Activated CD4-positive, alpha-beta T cell treated with anti-CD3 and anti-CD28 coated beads for 36 hours (primary cell): ENCODE measurements at regions not wholly inside any gene's neighbourhood (a gene's known extent, or its start where the extent isn't known, plus 50 kb on each side); places are given as distances from the start of the nearest gene placed in this dataset.
"Not testable (repeated sequence)": the region's sequence is repeated elsewhere in the genome, so short reads cannot be mapped to it uniquely, and the experiment has no call there.

Experiments used
- ATAC-seq: fragments of 200-7000 bp; cut with Tn5 transposase; one replicate; pipeline ENCODE4 v1.10.0; 2021; ENCODE audit warnings: mild to moderate bottlenecking, moderate library complexity
- CTCF ChIA-PET: fragments of 350-600 bp; sonication (Branson Sonifier 250); formaldehyde crosslinking; loops from one replicate; lab custom pipeline; 2021; ENCODE audit warnings: antibody characterized with exemption; lab: Charles Lee
- POLR2A ChIA-PET: fragments of 350-600 bp; sonication (Branson Sonifier 250); formaldehyde crosslinking; loops from one replicate; lab custom pipeline; 2021; ENCODE audit warnings: antibody characterized with exemption, inconsistent platforms; lab: Charles Lee
- DNase-seq: peaks from one replicate; pipeline ENCODE4 v3.0.0-alpha.2; 2020
- H3K27ac Mint-ChIP-seq: one replicate; pipeline ENCODE4 v1.8.0; 2021; ENCODE audit warnings: mixed read lengths
- H3K27me3 Mint-ChIP-seq: one replicate; pipeline ENCODE4 v1.8.0; 2021; ENCODE audit warnings: mixed read lengths
- H3K36me3 Mint-ChIP-seq: one replicate; pipeline ENCODE4 v1.8.0; 2021; ENCODE audit warnings: low read depth, mixed read lengths
- H3K4me1 Mint-ChIP-seq: one replicate; pipeline ENCODE4 v1.8.0; 2021; ENCODE audit warnings: mixed read lengths
- H3K4me3 Mint-ChIP-seq: one replicate; pipeline ENCODE4 v1.8.0; 2021; ENCODE audit warnings: mild to moderate bottlenecking, moderate library complexity, mixed read lengths
- H3K9me3 Mint-ChIP-seq: one replicate; pipeline ENCODE4 v1.8.0; 2021; ENCODE audit warnings: low read depth, mixed read lengths
- intact Hi-C, 2 experiments: fragments of 100-400 bp; cut with DNase I in 1 of 2; cut with micrococcal nuclease in 1 of 2; formaldehyde crosslinking; loops; one replicate each; pipeline versions ENCODE4 v1.14.2 to v1.15.1; 2022 to 2024; cut with DNase I, micrococcal nuclease

GRCh38 chrX:63235963-63236362 is 115.2 kb downstream of the SPIN4 start:
- H3K36me3 Mint-ChIP-seq, intact Hi-C loops: not testable (repeated sequence)

DNA sequence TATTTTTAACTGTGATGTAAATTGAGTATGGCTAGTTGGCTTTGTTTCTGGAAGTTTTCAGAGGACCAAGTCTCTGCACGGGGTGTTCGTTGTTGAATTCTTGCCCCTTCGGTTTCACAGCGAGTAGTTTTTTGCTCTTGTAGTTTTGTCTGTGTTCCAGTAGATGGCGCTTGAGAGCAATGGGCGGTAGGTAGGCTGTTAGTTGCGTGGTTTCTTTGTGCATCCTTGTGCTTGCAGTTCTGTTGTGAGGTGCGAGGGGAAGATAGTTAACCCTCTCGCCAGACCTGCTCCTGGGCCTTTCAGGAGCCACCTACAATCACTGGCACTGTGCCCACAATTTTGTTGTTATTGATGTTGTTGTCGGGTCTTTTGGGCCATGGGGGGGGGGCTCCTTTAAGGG is 118.1 kb downstream of the SPIN4 start:
- H3K4me1 Mint-ChIP-seq, H3K36me3 Mint-ChIP-seq, ATAC-seq, H3K9me3 Mint-ChIP-seq, H3K27ac Mint-ChIP-seq, POLR2A ChIA-PET, H3K4me3 Mint-ChIP-seq, CTCF ChIA-PET, DNase-seq, H3K27me3 Mint-ChIP-seq, intact Hi-C loops: not testable (repeated sequence)

More at GRCh38 chrX:63235963-63236362, 115.2 kb downstream of the SPIN4 start:
- H3K27ac Mint-ChIP-seq, H3K9me3 Mint-ChIP-seq, DNase-seq, H3K4me1 Mint-ChIP-seq, POLR2A ChIA-PET, CTCF ChIA-PET, ATAC-seq, H3K27me3 Mint-ChIP-seq, H3K4me3 Mint-ChIP-seq: not testable (repeated sequence)

DNA sequence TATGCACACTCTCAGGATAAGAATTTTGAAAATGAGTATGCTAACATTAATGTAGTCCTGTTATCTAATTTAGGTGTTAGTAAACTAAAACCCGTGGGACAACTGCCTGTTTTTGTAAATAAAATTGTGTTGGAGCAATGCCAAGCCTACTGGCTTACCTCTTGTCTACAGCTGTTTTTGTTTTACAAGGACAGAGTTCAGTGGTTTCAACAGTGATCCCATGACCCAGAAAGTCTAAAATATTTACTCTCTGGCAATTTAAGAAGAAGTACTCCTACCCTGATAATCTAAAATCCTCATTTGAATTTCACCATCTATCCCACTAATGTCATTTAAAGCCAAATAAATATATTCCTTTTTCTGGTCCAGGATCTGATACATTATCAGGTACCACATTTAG is 132.9 kb downstream of the SPIN4 start:
- H3K27me3 Mint-ChIP-seq, intact Hi-C loops, H3K4me3 Mint-ChIP-seq, H3K27ac Mint-ChIP-seq, CTCF ChIA-PET, H3K4me1 Mint-ChIP-seq, H3K36me3 Mint-ChIP-seq, ATAC-seq, DNase-seq, H3K9me3 Mint-ChIP-seq, POLR2A ChIA-PET: not testable (repeated sequence)

DNA sequence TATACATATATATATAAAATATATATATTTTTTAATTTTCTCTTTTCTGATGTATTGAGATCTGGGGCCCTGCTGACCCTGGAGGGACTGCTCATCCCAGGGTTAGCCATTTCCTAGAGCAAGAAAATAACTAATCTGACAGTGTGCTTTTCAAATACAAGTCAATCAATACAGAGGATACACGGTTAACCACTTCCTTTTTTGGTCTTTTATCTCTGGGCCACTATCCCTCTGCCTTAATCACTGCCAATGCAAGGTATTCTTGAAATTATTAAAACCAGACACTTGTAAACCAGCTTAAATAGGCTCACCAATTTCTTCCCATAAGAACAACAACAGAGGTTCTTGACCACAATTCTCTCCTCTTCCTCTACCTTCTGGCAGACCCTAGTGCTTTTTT is 133.6 kb downstream of the SPIN4 start:
- H3K36me3 Mint-ChIP-seq, H3K9me3 Mint-ChIP-seq, H3K27ac Mint-ChIP-seq, H3K4me3 Mint-ChIP-seq, DNase-seq, intact Hi-C loops, H3K4me1 Mint-ChIP-seq, POLR2A ChIA-PET, H3K27me3 Mint-ChIP-seq, CTCF ChIA-PET, ATAC-seq: not testable (repeated sequence)

- H3K4me3 Mint-ChIP-seq, ATAC-seq, POLR2A ChIA-PET, H3K27ac Mint-ChIP-seq, CTCF ChIA-PET, intact Hi-C loops, DNase-seq, H3K27me3 Mint-ChIP-seq, H3K4me1 Mint-ChIP-seq, H3K9me3 Mint-ChIP-seq, H3K36me3 Mint-ChIP-seq: not testable (repeated sequence)
These were observed 141.5 kb downstream of the SPIN4 start for GRCh38 chrX:63209645-63210044.

DNA sequence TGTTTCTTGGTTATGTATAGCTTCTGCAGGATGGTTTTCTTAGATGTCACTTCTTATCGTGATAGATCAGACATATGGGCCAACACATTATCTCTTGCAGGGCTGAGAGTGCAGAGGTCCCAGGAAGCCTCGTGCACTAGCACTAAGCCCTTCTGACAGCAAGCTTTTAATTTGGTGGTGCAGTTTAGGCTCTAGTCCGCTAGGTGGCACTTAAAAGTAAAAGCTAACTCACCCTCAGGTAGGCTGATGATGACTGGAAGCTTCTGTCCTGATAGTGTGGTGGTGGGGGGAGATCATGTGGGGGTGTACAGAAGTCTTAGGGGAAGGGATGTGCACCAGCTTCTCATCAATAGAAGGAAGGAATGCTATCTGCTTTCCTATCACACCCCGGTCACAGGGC is 142.0 kb downstream of the SPIN4 start:
- POLR2A ChIA-PET, H3K27ac Mint-ChIP-seq, DNase-seq, H3K36me3 Mint-ChIP-seq, H3K9me3 Mint-ChIP-seq, H3K4me1 Mint-ChIP-seq, CTCF ChIA-PET, H3K27me3 Mint-ChIP-seq, H3K4me3 Mint-ChIP-seq, ATAC-seq, intact Hi-C loops: not testable (repeated sequence)

GRCh38 chrX:63204266-63205074 is 146.7 kb downstream of the SPIN4 start:
- H3K4me3 Mint-ChIP-seq, ATAC-seq, POLR2A ChIA-PET, CTCF ChIA-PET, H3K4me1 Mint-ChIP-seq, DNase-seq, intact Hi-C loops, H3K27ac Mint-ChIP-seq, H3K27me3 Mint-ChIP-seq, H3K9me3 Mint-ChIP-seq, H3K36me3 Mint-ChIP-seq: not testable (repeated sequence)

DNA sequence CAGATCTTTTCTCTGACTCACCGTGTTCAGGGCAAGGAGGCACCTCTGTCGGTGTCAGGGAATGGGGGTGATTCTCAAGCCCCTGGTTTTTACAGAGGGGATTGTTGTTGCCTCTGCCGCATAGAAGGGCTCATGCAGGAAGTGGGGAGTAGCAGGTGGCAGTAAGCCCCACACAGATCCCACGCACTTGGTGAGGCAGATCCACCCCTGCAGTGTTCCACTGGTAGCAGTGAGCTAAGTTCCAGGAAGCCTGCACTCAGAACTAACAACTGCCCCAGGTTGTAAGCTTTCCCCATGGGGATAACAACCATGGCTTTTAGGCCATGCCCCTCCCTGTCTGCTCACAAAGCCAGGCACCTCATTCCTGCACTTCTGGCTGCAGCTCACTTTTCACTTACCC is 149.1 kb downstream of the SPIN4 start:
- H3K9me3 Mint-ChIP-seq, ATAC-seq, POLR2A ChIA-PET, H3K4me1 Mint-ChIP-seq, H3K4me3 Mint-ChIP-seq, CTCF ChIA-PET, intact Hi-C loops, H3K27ac Mint-ChIP-seq, DNase-seq, H3K36me3 Mint-ChIP-seq, H3K27me3 Mint-ChIP-seq: not testable (repeated sequence)

DNA sequence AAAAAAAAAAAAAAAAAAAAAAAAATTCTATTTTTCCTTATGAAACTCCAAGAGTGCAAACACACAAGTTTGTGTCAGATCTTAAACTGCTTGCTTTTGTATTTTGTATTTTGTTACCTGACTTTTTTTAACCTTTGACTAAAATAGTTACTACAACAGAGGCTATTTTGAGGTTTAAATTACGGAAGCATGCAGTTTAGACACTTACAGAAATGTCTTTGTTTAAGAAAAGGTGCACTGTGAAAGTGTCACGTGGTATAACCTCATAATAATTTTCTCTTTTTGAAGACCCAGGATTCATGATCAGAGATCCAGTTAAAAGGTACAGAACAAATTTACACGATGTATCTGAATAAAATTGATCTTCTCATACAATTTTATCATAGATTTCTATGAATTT is 152.4 kb downstream of the SPIN4 start:
- ATAC-seq, H3K27me3 Mint-ChIP-seq, H3K27ac Mint-ChIP-seq: not testable (repeated sequence)

GRCh38 chrX:63192366-63193041 is 158.6 kb downstream of the SPIN4 start:
- H3K4me1 Mint-ChIP-seq, H3K27me3 Mint-ChIP-seq, POLR2A ChIA-PET, H3K27ac Mint-ChIP-seq, intact Hi-C loops, H3K4me3 Mint-ChIP-seq, DNase-seq, H3K36me3 Mint-ChIP-seq, H3K9me3 Mint-ChIP-seq, CTCF ChIA-PET, ATAC-seq: not testable (repeated sequence)

More for the DNA sequence above, 152.4 kb downstream of the SPIN4 start:
- DNase-seq, POLR2A ChIA-PET, H3K4me1 Mint-ChIP-seq, CTCF ChIA-PET, H3K36me3 Mint-ChIP-seq, intact Hi-C loops, H3K4me3 Mint-ChIP-seq, H3K9me3 Mint-ChIP-seq: not testable (repeated sequence)

- CTCF ChIA-PET: no interaction called here
- POLR2A ChIA-PET: no interaction called here
These were observed 165.0 kb downstream of the SPIN4 start for GRCh38 chrX:63186137-63186536.

DNA sequence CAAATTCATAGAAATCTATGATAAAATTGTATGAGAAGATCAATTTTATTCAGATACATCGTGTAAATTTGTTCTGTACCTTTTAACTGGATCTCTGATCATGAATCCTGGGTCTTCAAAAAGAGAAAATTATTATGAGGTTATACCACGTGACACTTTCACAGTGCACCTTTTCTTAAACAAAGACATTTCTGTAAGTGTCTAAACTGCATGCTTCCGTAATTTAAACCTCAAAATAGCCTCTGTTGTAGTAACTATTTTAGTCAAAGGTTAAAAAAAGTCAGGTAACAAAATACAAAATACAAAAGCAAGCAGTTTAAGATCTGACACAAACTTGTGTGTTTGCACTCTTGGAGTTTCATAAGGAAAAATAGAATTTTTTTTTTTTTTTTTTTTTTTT is 171.3 kb downstream of the SPIN4 start:
- H3K4me1 Mint-ChIP-seq, POLR2A ChIA-PET, DNase-seq, H3K36me3 Mint-ChIP-seq, intact Hi-C loops, H3K27me3 Mint-ChIP-seq, H3K9me3 Mint-ChIP-seq, CTCF ChIA-PET, H3K4me3 Mint-ChIP-seq, H3K27ac Mint-ChIP-seq, ATAC-seq: not testable (repeated sequence)

More at GRCh38 chrX:63186137-63186536, 165.0 kb downstream of the SPIN4 start:
- H3K27ac Mint-ChIP-seq: no peak overlapping the region
- H3K27me3 Mint-ChIP-seq: no peaks in the 10 kb centered on the region
- intact Hi-C loops: no loop called here
- H3K4me1 Mint-ChIP-seq: no peaks in the 10 kb centered on the region
- ATAC-seq (no peak), DNase-seq (no peak)
- H3K36me3 Mint-ChIP-seq: peaks cover 1% of the 10 kb centered on the region
- no peak overlapping the region for H3K4me3 Mint-ChIP-seq
- H3K9me3 Mint-ChIP-seq: peaks cover 2% of the 10 kb centered on the region
